NCI-H526 (cell line): ENCODE measurements at regions not wholly inside any gene's neighbourhood (a gene's known extent, or its start where the extent isn't known, plus 50 kb on each side); places are given as distances from the start of the nearest gene placed in this dataset.
A peak's percentile ranks its signal among the peaks of the same experiment; 100 is the strongest.

Experiments used
- DNase-seq, 2 experiments: peaks; one replicate each; lab custom pipeline; 2025; lab: John Stamatoyannopoulos, UW

DNA sequence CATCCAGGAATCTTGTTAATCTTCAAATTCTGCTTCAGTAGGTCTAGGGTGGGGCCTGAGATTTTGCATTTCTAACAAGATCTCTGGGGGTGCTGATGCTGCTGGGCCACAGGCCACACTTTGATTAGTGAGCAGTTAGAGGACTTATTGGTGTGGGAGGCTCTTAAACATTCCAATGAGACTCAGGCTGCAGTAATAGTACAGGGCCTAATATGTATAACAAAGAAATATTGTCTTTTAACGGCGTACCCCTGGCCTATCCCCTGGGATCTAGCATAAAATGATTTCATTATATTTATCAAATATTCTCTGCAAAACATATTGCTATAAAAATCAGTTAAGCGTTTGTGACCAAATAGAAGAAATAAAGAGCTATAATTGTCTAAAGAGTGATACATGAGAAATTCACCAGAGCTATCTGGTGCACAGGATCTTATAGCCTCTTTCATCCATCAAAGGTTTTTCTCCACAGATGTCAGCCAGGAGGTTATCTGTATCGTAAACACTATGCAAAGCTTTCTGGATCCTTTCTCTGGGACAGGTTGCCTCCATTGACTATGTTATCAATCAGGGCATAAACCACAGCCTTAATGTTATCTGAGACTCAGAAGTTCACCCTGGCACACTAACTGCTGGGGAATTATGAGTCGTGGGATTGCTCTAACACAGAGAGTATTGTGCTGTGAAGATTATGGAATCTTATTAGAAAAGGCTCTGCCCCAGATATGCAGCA, 488.5 kb upstream of the MAP3K7 start:
- peak; percentile 51 to 60 for DNase-seq

DNA sequence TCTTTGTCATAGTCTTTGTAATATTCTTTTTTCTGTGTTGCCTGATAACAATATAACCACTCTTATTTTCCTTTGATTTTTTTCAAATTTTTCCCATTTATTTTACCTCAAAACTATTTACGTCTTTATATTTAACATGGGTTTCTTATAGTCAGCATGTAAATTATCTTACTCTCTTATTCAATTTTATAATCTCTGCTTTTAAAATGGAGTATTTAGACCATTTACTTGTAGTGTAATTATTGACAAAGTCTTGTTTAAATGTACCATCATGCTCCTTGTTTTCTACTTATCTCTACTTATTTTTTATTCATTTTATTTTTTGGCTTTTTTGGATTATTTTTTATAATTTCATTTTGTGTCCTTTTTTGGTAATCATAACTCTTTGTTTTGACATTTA, 476.5 kb upstream of the MAP3K7 start:
- no peak for DNase-seq

DNA sequence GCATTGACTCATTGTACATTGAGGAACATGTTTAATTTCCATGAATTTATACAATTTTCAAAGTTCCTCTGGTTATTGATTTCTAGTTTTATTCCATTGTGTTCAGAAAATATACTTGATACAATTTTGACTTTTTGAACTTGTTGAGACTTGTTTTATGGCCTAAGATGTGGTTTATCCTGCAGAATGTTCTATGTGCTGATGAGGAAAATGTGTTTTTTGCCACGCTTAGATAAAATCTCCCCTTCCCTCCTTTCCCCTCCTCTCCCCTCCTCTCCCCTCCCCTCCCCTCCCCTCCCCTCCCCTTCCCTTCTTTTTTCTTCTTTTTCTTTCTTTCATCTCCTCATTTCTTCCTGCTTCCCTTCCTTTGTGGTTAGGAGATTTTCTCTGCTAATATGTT, 470.8 kb upstream of the MAP3K7 start:
- no peak for DNase-seq

DNA sequence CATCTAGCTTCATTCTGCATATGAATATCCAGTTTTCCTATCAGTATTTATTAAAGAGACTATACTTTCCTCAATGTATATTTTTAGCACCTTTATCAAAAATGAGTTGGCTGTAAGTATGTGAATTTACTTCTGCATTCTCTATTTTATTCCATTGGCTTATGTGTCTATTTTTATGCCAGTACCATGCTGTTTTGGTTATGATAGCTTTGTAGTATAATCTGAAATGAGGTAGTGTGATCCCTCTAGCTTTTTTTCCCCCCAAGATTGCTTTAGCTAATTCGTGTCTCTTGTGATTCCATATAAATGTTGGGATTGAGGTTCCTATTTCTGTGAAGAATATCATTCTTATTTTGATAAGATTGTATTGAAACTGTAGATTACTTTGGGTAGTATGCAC, 469.1 kb upstream of the MAP3K7 start:
- DNase-seq, result no peak

DNA sequence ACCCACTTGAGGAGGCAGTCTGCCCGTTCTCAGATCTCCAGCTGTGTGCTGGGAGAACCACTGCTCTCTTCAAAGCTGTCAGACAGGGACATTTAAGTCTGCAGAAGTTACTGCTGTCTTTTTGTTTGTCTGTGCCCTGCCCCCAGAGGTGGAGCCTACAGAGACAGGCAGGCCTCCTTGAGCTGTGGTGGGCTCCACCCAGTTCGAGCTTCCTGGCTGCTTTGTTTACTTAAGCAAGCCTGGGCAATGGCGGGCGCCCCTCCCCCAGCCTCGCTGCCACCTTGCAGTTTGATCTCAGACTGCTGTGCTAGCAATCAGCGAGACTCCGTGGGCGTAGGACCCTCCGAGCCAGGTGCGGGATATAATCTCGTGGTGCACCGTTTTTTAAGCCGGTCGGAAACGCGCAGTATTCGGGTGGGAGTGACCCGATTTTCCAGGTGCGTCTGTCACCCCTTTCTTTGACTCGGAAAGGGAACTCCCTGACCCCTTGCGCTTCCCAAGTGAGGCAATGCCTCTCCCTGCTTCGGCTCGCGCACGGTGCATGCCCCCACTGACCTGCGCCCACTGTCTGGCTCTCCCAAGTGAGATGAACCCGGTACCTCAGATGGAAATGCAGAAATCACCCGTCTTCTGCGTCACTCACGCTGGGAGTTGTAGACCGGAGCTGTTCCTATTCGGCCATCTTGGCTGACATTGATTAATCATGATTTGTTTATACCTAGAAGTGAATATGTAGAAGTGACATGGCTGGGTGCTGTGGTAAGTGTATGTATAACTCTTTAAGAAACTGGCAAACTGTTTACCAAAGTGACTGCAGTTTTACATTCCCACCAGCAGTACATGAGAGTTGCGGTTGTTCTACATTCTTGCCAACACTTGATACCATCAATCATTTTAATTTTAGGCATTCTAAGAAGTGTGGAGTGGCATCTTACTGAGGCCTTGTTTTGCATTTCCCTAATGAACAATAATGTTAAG, 465.9 kb upstream of the MAP3K7 start:
- peak in 1 of 2 experiments; percentile 9 for DNase-seq

DNA sequence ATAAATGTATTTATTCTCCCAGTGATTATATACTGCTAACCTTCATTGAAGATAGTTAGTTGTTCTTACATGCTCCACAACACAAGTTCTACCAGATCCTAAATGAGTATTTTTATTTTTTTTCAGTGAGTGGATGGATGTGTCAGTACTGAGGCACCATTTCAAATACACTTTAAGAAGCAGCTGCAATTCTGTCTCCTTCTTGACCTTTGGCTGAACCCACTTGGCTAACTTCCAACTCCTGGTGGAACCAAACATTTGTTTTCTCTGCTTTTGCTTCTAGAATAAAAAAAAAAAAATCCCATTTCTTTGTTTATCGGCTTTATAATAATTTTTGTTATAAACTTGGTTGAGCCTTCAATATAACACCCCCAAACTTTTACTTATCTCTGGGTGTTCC, 458.3 kb upstream of the MAP3K7 start:
- no peak for DNase-seq

DNA sequence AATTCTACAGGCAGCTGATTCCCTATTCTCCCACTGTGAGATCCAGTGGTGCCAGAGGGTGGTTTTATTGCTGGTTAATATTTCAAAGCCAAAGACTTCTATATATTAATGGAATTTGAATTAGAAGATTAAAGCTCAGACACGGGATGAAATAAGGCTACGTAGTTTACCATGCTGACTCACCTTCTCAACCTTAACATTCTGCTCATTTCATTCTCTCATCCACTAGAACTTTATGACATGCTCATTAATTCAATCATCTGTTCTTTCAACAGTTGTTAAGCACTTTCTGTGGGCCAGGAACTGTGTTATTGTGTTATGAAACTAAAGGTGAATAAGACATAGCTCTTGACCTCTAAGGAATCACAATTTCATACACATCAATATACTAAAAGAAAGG, 456.9 kb upstream of the MAP3K7 start:
- no peak for DNase-seq

DNA sequence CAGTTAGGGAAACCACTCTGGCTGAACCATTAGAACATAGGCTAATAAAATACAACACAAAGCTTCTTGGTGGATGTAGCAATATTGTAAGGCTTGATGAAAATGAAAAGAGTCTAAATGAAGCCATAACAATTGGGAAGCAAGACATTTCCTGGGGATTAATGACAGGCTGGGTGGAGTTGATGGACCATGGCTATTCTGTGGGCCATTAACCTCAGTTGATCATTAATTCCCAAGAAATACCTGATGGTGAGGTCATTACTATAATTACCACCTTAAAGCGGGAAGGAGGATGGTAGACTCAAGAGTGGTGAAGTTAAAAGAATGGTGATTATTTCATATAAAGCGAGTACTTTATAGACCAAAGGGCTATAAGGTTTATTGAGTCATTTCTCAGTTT, 455.8 kb upstream of the MAP3K7 start:
- no peak for DNase-seq

DNA sequence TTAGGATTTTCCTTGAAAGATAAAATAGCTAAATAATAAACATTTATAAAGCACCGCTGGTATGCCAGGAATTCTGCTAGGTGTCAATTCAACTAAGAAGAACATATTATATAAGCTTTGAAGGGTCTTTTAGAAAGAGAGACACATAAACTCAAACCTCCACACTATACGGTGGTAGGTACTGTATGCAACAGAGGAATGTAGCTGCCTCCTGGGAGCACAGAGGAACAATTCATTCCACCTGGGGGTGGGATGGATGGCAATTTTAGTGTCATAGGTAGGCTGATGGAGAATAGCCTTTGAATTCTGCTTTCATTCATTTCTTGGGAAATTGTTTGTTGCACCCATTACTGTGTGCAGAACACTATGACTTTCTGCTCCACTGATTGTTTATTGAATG, 447.1 kb upstream of the MAP3K7 start:
- DNase-seq, result no peak

DNA sequence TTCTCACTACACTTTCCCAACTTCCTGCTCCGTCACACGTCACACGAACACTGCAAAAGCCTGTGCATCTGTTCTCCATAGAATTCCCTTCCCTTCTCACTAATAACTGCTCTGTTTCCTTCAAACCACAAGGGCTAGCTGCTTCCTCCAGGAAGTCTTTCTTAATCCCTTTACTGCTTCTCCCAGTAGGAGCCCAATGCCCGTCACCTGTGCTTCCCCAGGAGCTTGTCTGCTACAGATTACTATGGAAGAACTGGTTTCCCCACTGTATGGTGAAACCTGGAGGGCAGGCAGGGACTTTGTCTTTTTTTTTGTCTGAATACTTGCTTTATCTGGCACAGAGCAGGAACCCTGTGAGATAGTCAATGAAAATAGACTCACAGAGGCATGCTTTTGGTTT, 444.7 kb upstream of the MAP3K7 start:
- DNase-seq, result peak in 1 of 2 experiments; percentile 1

DNA sequence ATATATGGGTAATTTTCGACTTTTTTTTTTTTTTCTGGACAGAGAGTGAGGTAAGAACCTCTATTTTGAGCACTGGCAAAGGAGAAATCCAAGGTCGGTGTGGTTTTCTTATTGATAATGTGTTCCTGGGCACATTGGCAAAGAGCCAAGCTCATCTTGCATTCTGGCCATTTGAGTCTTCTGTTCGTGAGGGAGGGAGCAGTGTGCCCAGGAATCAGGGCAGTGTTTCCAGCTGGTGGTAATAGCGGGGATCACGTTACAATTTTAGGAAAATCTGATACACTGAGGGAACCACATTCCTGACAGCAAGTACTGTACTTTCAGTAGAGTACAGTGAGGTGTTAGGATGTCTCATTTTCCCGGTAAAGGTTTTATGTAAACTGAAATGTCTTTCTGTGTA, 442.3 kb upstream of the MAP3K7 start:
- peak; percentile 6 to 47 for DNase-seq

DNA sequence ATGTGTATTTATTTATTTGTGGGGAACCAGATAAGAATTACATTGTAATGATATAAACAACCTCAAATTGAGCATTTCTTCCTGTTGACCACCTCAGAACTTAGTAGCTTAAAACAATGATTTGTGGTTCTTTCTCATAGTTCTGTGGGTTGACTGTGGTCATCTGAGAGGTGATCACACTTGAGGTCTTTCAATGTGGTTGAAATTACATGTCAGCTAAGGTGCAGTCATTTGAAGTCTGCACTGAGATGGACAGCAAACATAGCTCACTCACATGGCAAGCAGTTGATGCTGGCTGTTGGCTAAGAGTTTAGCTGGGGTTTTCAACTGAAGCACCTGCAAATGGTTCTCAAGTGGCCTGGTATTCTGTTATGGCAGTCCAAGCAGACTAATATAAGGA, 436.7 kb upstream of the MAP3K7 start:
- DNase-seq, result no peak

DNA sequence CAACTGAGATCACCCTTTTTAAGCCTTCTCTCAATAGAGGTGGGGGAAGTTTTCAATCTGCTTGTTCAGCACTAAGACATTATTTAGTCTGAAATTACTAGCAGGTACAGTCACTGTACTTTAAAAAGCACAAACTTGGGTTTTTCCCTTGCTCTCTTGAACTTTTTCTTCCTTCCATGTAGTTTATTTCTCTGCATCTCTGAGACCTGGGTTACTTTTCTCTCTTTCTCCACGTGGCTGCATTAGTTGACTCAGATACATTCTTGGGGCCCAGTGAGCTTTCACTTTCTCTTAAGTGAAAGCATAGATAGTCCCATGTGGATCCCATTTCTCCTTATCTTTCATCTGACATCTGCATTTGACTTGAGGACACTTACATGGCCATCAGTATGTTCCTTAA, 433.9 kb upstream of the MAP3K7 start:
- no peak for DNase-seq

DNA sequence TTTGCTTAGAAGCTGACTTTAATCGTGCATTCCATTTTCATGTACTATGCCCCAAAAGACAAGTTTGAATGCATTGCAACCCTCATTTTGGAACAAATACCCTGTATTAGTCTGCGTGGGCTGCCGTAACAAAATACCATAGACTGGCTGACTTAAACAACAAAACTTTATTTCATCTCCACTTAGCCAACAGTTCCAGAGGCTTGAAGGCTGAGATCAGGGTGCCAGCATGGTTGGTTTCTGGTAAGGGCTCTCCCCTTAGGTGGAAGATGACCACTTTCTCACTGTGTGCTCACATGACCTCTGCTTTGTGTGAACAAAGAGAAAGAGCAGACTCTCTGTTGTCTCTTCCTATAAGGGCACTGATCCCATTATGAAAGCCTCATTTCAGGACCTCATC, 431.7 kb upstream of the MAP3K7 start:
- DNase-seq, result no peak

DNA sequence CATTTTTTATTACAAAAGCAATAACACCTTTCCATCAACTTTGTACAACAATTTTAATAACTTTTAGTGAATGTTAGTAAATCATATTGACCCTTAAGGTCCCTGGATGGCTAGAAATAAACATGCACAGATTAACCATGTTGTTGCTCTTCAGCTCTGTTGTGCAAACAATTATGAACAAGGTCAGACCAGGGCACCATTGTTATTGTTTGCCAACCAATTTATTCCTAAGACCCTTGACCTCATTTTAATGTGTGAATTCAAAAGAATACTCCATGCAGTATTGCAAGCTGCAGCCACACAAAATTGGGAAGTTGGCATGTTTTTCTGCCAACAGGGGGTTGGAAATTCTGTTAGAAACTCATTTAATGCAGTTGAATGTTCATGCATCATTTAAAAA, 426.6 kb upstream of the MAP3K7 start:
- no peak for DNase-seq

DNA sequence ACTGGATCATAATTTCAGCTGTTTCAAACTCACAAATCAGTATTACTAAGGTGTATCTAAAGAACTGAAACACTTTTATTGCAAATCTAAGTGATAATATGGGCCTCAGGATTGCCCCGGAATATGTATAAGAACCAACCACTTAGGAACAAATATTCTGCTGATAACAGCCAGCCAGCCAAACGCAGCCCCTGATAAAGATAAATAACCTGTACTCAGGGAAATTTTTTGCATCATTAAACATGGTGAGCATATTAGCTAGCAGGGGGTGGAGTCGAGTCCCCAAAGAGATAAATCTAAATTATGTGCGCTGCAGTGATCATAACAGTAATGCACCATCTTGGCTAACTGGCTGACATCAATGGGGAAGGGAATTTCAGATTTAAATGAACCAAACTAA, 410.2 kb upstream of the MAP3K7 start:
- no peak for DNase-seq

DNA sequence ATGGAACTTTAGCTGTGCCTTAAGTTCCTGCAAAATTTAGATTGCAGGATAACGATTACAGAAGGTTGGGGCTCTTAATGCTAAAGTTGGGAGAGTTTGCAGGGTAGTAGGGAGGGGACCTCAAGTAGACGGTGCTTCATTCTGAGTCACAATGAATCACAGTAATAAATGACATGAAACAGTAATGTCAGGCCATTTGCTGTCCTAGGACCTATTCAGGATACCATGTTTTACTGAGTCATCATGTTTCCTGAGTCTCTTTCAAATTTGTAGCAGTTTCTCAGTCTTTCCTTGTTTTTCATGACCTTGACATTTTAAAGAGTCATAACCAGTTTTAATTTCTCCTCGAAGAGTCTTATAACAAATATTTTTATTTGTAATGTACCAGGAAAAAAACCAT, 406.9 kb upstream of the MAP3K7 start:
- DNase-seq, result no peak

DNA sequence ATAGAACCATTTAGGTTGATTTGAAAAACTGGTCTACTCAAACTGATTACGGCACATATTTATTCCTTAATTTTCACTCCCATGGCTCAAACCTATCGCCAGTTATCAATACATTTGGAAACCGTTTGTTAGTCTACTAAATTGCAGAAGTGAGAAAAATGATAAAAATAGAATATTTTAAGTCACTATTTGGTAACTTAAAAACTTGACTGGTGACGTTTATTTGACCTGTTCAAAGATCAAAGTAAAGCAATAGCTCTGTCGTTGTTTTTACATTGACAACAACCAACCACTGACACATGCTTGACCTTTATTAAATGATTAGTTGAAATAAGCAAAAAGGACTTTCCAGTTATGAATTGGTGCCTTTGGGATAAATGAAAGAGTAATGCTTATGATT, 402.9 kb upstream of the MAP3K7 start:
- DNase-seq, result no peak

DNA sequence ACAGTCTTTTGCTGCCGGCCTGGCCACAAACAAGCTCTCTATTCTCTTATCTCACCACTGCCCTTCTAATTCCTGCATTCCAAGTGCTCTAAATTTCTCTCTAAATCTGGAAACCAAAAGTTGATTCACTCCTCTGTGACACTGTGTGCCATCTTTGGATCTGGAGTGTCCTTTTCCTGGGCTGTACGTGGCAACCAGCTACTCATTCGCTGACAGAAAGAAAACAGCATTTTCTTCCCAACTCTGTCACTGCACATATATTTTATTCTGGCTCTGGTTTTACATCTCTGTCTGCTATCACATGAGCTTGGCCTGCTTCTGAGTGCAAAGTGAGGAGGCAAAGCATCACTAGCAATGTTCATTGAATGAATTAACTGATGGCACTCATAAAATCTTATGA, 397.2 kb upstream of the MAP3K7 start:
- no peak for DNase-seq

DNA sequence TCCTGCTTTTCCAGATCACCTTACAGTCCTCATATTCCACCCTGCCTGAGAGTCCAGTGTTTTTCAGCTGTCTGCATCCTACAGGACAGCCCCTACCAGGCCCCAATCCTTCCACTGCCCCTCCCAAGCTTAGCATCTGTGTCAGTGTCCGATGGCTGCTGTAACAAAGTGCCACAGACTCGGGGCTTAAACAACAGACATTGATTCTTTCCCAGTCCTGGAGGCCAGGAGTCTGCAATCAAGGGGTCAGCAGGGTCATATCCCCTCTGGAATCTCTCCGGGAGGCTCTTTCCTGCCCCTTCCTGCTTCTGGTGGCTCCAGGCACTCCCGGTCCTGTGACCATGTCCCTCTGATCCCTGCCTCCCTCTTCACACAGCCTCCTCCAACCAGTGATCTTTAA, 396.6 kb upstream of the MAP3K7 start:
- no peak for DNase-seq

DNA sequence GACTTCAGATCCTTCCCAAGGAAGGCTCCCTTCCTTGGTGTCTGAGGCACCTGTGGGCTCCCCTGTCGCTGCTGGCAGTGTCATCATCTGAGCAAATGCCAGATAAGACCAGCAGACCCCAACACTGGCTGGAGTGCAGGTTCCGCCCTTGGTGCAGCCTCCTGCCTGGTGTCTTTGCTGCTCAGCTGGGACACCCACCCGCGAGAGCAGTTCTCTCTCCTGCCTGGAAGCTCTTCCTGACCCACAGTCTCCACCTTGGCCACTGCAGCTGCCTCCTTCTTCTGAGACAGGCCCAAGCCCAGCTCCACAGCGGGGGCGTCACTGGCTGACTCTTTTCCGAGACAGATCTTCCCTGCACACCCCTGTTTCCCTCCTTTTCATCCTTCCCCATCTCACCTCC, 395.7 kb upstream of the MAP3K7 start:
- DNase-seq, result no peak

DNA sequence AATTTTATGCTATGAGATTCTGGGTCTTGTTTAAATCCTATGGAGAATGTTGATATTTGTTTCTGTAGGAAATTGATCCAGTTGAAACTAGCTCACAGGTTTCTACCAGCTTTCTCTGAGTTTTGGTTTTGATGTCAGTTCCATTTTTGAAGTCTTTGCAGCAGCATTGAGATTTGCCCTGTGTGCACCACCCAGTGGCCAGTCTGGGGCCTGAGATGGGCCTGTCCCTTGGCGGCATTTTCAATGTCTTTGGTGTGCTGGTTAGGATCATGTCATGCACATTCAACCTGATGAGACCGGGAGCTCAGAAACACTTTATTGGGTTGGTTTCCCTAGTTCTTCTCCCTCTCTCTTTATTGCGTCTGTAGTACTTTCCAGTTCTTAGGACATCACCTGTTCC, 395.2 kb upstream of the MAP3K7 start:
- no peak for DNase-seq

DNA sequence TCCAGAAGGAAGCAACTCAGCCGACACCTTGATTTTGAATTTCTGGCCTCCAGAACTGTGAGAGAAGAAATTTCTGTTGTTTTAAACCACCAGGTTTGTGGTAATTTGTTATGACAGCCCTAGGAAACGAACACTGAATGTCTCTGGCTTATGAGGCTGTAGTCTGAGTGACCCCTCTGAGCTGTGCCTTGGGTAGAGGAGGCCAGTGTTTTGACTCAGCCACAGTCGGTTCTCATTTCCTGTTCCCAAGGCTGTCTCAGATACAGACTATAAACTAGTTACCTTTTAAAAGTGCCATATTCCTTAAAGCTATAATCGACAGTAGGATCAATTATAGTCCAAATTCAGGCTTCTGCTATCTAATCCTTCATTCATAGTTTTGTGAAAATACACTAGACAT, 391.2 kb upstream of the MAP3K7 start:
- DNase-seq, result no peak
